Large intestine (tissue), 3 donors: ENCODE measurements at regions not wholly inside any gene's neighbourhood (a gene's known extent, or its start where the extent isn't known, plus 50 kb on each side); places are given as distances from the start of the nearest gene placed in this dataset.

Experiments
- DNase-seq, 2 donors: peaks; one replicate each; pipeline versions ENCODE4 v3.0.0 to v3.0.0-alpha.2; 2013
- H3K27ac ChIP-seq: one replicate; pipeline ENCODE4 v1.5.1; 2013; ENCODE audit warnings: low read length
- H3K27me3 ChIP-seq: 2 replicates; pipeline ENCODE4 v1.6.1; 2013; ENCODE audit warnings: low read length; ENCODE audit not compliant: control insufficient read depth, insufficient read depth
- H3K36me3 ChIP-seq: 2 replicates; pipeline ENCODE4 v1.6.1; 2013; ENCODE audit warnings: low read length; ENCODE audit not compliant: control insufficient read depth, insufficient read depth
- H3K4me1 ChIP-seq: one replicate; pipeline ENCODE4 v1.6.1; 2013; ENCODE audit warnings: low read length; ENCODE audit not compliant: control insufficient read depth, insufficient read depth
- H3K4me3 ChIP-seq: one replicate; pipeline ENCODE4 v1.5.1; 2013; ENCODE audit warnings: low read length
- H3K9me3 ChIP-seq: one replicate; pipeline ENCODE4 v1.6.1; 2013; ENCODE audit warnings: mild to moderate bottlenecking, low read depth, low read length, moderate library complexity; ENCODE audit not compliant: control insufficient read depth
- WGBS: methylation state at CpG from one replicate; pipeline ENCODE4 v1.1.5; 2013; ENCODE audit warnings: low lambda C conversion rate; ENCODE audit not compliant: insufficient coverage; 5-methylcytosine and 5-hydroxymethylcytosine counted together

- H3K9me3 ChIP-seq = no peaks in the 10 kb centered on the region
- no CpG with 5 or more reads among the region's 1 CpG for WGBS
Measured at GRCh38 chr1:36733748-36734147, 251.0 kb upstream of the CSF3R start.

DNA sequence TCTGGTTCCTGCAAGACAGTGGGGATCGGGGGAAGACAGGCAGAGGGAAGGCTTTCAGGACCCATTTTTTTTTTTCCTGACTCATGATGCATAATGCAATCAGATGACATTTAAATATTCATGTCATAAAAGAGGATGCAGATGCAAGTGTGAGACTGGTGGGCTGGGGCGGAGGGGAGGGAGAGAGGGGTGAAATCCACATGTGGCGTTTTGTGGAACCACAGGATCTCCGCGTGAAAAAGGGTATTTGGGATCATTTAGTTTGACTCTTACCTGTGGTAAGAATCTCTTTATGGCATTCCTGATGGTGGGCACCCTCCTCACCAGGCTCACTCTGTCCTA is 249.3 kb upstream of the CSF3R start:
- H3K9me3 ChIP-seq = no peaks in the 10 kb centered on the region
- no peaks in the 10 kb centered on the region for H3K36me3 ChIP-seq
- 92% methylated on average over 2 of the region's 5 CpGs for WGBS
- no peak overlapping the region for H3K27ac ChIP-seq
- no peak overlapping the region for H3K4me3 ChIP-seq
- peaks cover 13% of the 10 kb centered on the region for H3K27me3 ChIP-seq
- DNase-seq = no peak
- H3K4me1 ChIP-seq = no peaks in the 10 kb centered on the region

More at GRCh38 chr1:36733748-36734147, 251.0 kb upstream of the CSF3R start:
- Histone ChIP-seq H3K4me1 (no peaks in the 10 kb centered on the region), H3K27ac (no peak overlapping the region), H3K4me3 (no peak overlapping the region), H3K36me3 (no peaks in the 10 kb centered on the region), H3K27me3 (peaks cover 28% of the 10 kb centered on the region)
- DNase-seq = no peak

- DNase-seq = no peak
- 100% methylated on average over 2 of the region's 11 CpGs for WGBS
- H3K4me1 ChIP-seq = no peaks in the 10 kb centered on the region
- no peak overlapping the region for H3K27ac ChIP-seq
- peaks cover 8% of the 10 kb centered on the region for H3K27me3 ChIP-seq
- no peaks in the 10 kb centered on the region for H3K9me3 ChIP-seq
- H3K4me3 ChIP-seq = no peak overlapping the region
- no peaks in the 10 kb centered on the region for H3K36me3 ChIP-seq
Measured at GRCh38 chr1:36731226-36732014, 248.7 kb upstream of the CSF3R start.

GRCh38 chr1:36730599-36730998 is 247.9 kb upstream of the CSF3R start:
- Histone ChIP-seq H3K27ac (no peak overlapping the region), H3K9me3 (no peaks in the 10 kb centered on the region), H3K4me3 (no peak overlapping the region), H3K4me1 (no peaks in the 10 kb centered on the region), H3K36me3 (no peaks in the 10 kb centered on the region), H3K27me3 (peaks cover 2% of the 10 kb centered on the region)
- DNase-seq = no peak
- no CpG with 5 or more reads among the region's 2 CpGs for WGBS

DNA sequence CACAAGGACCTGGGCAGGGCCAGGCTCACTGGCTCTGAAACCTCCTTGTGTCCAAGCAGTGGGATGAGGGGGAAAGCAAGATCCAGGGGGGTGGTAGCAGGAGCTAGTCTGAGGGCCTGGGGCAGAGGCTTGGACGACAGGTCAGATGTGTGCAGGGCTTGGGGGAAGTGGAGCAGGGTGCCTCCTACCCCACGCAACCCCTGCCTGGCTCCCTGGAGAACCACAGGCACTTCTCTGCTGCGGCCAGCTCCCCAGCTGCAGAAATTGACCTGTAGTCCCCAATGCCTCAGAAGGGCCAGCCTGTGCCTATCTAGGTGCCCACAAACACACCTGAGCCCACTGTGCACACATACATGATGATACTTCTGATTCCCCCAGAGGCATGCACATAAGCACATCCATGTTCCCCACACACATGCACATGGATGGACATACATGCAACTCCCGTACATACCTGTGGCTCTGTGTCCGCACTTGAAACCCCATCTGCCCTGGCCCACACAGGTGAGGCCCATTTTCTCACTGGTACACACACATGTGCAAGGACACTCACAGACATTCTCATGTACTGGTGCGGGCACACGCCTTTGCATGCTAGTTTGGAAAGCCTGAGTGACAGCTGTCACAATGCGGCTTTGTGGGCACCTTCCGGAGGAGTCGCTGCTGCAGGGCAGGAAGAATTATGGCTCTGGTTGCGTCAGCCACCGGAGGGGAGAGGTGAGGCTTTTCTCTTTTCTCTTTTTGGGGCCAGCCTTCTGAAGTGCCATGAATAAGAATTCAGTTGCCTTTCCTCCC is 247.2 kb upstream of the CSF3R start:
- WGBS = no CpG with 5 or more reads among the region's 12 CpGs
- H3K36me3 ChIP-seq = no peaks in the 10 kb centered on the region
- H3K27me3 ChIP-seq = peaks cover 2% of the 10 kb centered on the region
- peak in 1 of 2 donors; percentile 7 for DNase-seq
- H3K27ac ChIP-seq = no peak overlapping the region
- H3K9me3 ChIP-seq = no peaks in the 10 kb centered on the region
- H3K4me1 ChIP-seq = no peaks in the 10 kb centered on the region
- H3K4me3 ChIP-seq = no peak overlapping the region

- WGBS = no CpG with 5 or more reads among the region's 9 CpGs
- no peaks in the 10 kb centered on the region for H3K4me1 ChIP-seq
- peaks cover 2% of the 10 kb centered on the region for H3K27me3 ChIP-seq
- DNase-seq = no peak
- no peak overlapping the region for H3K27ac ChIP-seq
- H3K36me3 ChIP-seq = no peaks in the 10 kb centered on the region
- H3K4me3 ChIP-seq = no peak overlapping the region
- no peaks in the 10 kb centered on the region for H3K9me3 ChIP-seq
Measured at GRCh38 chr1:36729289-36729688, 246.6 kb upstream of the CSF3R start.

DNA sequence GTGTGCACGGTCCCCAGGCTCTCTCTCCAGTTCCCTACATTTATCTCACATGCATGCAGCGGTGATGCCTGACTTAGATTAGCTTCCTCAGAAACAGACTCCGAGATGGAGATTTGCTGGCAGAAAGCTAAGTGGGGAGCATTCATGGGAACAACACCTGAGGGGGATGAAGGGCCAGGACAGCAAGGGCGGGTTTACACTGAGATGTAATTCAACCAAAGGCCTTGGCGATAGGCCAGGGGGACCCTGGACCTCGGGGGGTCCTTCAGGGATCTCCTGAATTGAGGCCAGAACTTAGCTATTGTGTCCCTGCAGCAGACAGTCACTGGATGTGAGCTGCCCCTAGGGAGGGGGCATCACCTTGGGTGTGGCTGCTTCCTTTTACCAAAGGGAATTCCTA is 246.1 kb upstream of the CSF3R start:
- no peaks in the 10 kb centered on the region for H3K4me1 ChIP-seq
- no peaks in the 10 kb centered on the region for H3K36me3 ChIP-seq
- no peak overlapping the region for H3K4me3 ChIP-seq
- no peak overlapping the region for H3K27ac ChIP-seq
- DNase-seq = no peak
- H3K9me3 ChIP-seq = no peaks in the 10 kb centered on the region
- WGBS = 80% methylated on average over 1 of the region's 6 CpGs
- H3K27me3 ChIP-seq = peaks cover 2% of the 10 kb centered on the region

- no peaks in the 10 kb centered on the region for H3K4me1 ChIP-seq
- H3K9me3 ChIP-seq = no peaks in the 10 kb centered on the region
- DNase-seq = no peak
- WGBS = no CpG with 5 or more reads among the region's 8 CpGs
- H3K4me3 ChIP-seq = no peak overlapping the region
- H3K27ac ChIP-seq = no peak overlapping the region
- H3K36me3 ChIP-seq = no peaks in the 10 kb centered on the region
- peaks cover 2% of the 10 kb centered on the region for H3K27me3 ChIP-seq
Measured at GRCh38 chr1:36728051-36728450, 245.3 kb upstream of the CSF3R start.

GRCh38 chr1:36725151-36725550 is 242.4 kb upstream of the CSF3R start:
- Histone ChIP-seq H3K36me3 (no peaks in the 10 kb centered on the region), H3K4me1 (no peaks in the 10 kb centered on the region), H3K9me3 (no peaks in the 10 kb centered on the region), H3K27ac (no peak overlapping the region), H3K4me3 (no peak overlapping the region), H3K27me3 (no peaks in the 10 kb centered on the region)
- no peak for DNase-seq
- WGBS = 83% methylated on average over 2 of the region's 3 CpGs

DNA sequence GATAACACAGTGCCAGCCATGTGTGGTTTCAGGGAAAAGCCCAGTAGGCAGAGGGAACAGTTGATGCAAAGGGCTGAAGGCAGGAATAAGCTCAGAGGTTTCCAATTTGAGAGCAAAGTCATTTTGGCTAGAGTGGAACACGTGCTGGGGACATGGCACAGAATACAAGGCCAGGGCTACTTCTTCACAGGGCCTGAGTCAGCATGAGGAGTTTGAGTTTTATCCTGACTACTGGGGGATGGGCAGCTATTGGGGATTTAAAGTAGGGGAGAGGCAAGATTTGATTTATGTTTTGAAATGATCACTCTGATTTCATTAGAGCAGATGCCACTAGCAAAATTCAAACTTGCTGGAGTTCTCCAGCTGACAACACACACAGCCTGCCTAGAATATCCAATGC is 241.1 kb upstream of the CSF3R start:
- no CpG with 5 or more reads among the region's 1 CpG for WGBS

More for the DNA sequence above, 241.1 kb upstream of the CSF3R start:
- DNase-seq = no peak
- no peaks in the 10 kb centered on the region for H3K27me3 ChIP-seq
- no peak overlapping the region for H3K27ac ChIP-seq
- H3K4me1 ChIP-seq = no peaks in the 10 kb centered on the region
- no peaks in the 10 kb centered on the region for H3K9me3 ChIP-seq
- no peaks in the 10 kb centered on the region for H3K36me3 ChIP-seq
- no peak overlapping the region for H3K4me3 ChIP-seq
